ENCODE measurements at regions not wholly inside any gene's neighbourhood (a gene's known extent, or its start where the extent isn't known, plus 50 kb on each side); places are given as distances from the start of the nearest gene placed in this dataset.

GRCh38 chr14:51581017-51581881 is 70.5 kb upstream of the FRMD6 start:
- no peak for TF ChIP-seq POLR2A (IDR thresholded peaks at IDR 0.05)
- TF ChIP-seq, protein P1, sequence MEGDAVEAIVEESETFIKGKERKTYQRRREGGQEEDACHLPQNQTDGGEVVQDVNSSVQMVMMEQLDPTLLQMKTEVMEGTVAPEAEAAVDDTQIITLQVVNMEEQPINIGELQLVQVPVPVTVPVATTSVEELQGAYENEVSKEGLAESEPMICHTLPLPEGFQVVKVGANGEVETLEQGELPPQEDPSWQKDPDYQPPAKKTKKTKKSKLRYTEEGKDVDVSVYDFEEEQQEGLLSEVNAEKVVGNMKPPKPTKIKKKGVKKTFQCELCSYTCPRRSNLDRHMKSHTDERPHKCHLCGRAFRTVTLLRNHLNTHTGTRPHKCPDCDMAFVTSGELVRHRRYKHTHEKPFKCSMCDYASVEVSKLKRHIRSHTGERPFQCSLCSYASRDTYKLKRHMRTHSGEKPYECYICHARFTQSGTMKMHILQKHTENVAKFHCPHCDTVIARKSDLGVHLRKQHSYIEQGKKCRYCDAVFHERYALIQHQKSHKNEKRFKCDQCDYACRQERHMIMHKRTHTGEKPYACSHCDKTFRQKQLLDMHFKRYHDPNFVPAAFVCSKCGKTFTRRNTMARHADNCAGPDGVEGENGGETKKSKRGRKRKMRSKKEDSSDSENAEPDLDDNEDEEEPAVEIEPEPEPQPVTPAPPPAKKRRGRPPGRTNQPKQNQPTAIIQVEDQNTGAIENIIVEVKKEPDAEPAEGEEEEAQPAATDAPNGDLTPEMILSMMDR (IDR thresholded peaks at IDR 0.05 in 4 of 5, conservative IDR thresholded peaks at IDR 0.05 in 1 of 5) = no peak
- no peaks in the 10 kb centered on the region for H3K36me3 ChIP-seq
- ATAC-seq (no peak), DNase-seq (no peak)
- H3K4me1 ChIP-seq = no peaks in the 10 kb centered on the region
- H3K27ac ChIP-seq = no peak overlapping the region
- in situ Hi-C loops (cut with MboI; ENCODE audit: low sequenced_read_pairs in 4 of 4) = no loop called here
- H3K27me3 ChIP-seq = no peaks in the 10 kb centered on the region
- H3K9me3 ChIP-seq = no peaks in the 10 kb centered on the region
- no peak overlapping the region for H3K4me3 ChIP-seq
- intact Hi-C loops (cut with DNase I; ENCODE audit: low total_unique reads) = no loop called here

DNA sequence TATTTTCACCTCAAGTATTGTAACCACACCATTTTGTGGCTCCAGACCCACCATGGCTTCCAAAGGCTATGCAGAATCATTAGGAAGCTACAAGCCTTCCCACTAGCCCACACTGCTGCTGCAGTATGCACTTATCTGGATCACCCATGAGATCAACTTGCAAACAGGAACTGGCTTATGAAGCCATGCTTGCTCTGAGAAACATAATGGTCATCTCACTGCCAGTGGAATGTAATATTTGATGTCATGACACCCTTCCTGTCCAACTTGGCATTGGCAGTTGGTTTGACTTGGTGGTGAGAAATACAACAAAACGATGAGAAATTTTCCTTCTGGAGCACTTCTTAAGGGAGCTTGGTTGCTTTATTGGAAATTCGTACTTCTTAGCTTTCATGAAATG is 69.3 kb upstream of the FRMD6 start:
- no peaks in the 10 kb centered on the region for H3K9me3 ChIP-seq
- H3K4me3 ChIP-seq = no peak overlapping the region
- in situ Hi-C loops (cut with MboI; ENCODE audit: low sequenced_read_pairs in 4 of 4) = no loop called here
- H3K27me3 ChIP-seq = no peaks in the 10 kb centered on the region
- ATAC-seq (no peak), DNase-seq (no peak)
- H3K36me3 ChIP-seq = no peaks in the 10 kb centered on the region
- no peak overlapping the region for H3K27ac ChIP-seq
- no peaks in the 10 kb centered on the region for H3K4me1 ChIP-seq
- TF ChIP-seq POLR2A (IDR thresholded peaks at IDR 0.05) = no peak
- TF ChIP-seq, protein P1 (IDR thresholded peaks at IDR 0.05 in 4 of 5, conservative IDR thresholded peaks at IDR 0.05 in 1 of 5) = no peak
- intact Hi-C loops (cut with DNase I; ENCODE audit: low total_unique reads) = no loop called here

- TF ChIP-seq, protein P1 (IDR thresholded peaks at IDR 0.05 in 4 of 5, conservative IDR thresholded peaks at IDR 0.05 in 1 of 5) = no peak
- TF ChIP-seq POLR2A (IDR thresholded peaks at IDR 0.05) = no peak
- in situ Hi-C loops (cut with MboI; ENCODE audit: low sequenced_read_pairs in 4 of 4) (no loop called here), intact Hi-C loops (cut with DNase I; ENCODE audit: low total_unique reads) (no loop called here)
- DNase-seq (no peak), ATAC-seq (no peak)
- H3K36me3 ChIP-seq = no peaks in the 10 kb centered on the region
- no peaks in the 10 kb centered on the region for H3K9me3 ChIP-seq
- no peaks in the 10 kb centered on the region for H3K4me1 ChIP-seq
- H3K27me3 ChIP-seq = no peaks in the 10 kb centered on the region
- no peak overlapping the region for H3K27ac ChIP-seq
- H3K4me3 ChIP-seq = no peak overlapping the region
These were observed 66.7 kb upstream of the FRMD6 start for GRCh38 chr14:51585055-51585454.

DNA sequence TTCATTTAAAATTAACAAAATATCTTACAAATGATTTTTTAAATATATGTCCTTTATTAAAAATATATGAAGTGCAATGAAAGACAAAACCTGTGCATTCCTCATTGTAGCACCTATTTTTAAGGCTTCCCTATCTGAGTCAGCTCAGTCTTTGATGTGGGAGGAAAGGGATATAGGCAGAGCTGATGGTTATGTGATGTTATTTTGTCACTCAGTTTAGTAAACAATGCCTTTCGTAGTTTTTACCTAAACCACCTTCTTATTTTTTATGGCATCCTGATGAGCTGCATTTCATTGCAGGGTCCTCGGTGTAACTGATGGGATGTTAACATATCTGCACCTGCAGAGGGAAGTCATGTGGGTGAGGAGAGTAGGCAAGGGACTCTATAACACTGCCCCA is 58.9 kb upstream of the FRMD6 start:
- no peak for DNase-seq
- Histone ChIP-seq H3K4me1 (no peaks in the 10 kb centered on the region), H3K36me3 (no peaks in the 10 kb centered on the region), H3K27me3 (no peaks in the 10 kb centered on the region), H3K27ac (no peak overlapping the region), H3K9me3 (no peaks in the 10 kb centered on the region), H3K4me3 (no peak overlapping the region)
- intact Hi-C loops (cut with DNase I; ENCODE audit: low total_unique reads) (no loop called here), in situ Hi-C loops (cut with MboI; ENCODE audit: low sequenced_read_pairs in 4 of 4) (no loop called here)
- no peak for TF ChIP-seq POLR2A (IDR thresholded peaks at IDR 0.05)
- TF ChIP-seq, protein P1 (IDR thresholded peaks at IDR 0.05 in 4 of 5, conservative IDR thresholded peaks at IDR 0.05 in 1 of 5) = no peak
- no peak for ATAC-seq

Measured in gastrocnemius medialis (tissue), 4 donors.